SKM-1 (cell line): ENCODE measurements at regions not wholly inside any gene's neighbourhood (a gene's known extent, or its start where the extent isn't known, plus 50 kb on each side); places are given as distances from the start of the nearest gene placed in this dataset.

Experiments
- DNase-seq: peaks from one replicate; lab custom pipeline; 2025; ENCODE audit not compliant: unreplicated experiment; lab: John Stamatoyannopoulos, UW

DNA sequence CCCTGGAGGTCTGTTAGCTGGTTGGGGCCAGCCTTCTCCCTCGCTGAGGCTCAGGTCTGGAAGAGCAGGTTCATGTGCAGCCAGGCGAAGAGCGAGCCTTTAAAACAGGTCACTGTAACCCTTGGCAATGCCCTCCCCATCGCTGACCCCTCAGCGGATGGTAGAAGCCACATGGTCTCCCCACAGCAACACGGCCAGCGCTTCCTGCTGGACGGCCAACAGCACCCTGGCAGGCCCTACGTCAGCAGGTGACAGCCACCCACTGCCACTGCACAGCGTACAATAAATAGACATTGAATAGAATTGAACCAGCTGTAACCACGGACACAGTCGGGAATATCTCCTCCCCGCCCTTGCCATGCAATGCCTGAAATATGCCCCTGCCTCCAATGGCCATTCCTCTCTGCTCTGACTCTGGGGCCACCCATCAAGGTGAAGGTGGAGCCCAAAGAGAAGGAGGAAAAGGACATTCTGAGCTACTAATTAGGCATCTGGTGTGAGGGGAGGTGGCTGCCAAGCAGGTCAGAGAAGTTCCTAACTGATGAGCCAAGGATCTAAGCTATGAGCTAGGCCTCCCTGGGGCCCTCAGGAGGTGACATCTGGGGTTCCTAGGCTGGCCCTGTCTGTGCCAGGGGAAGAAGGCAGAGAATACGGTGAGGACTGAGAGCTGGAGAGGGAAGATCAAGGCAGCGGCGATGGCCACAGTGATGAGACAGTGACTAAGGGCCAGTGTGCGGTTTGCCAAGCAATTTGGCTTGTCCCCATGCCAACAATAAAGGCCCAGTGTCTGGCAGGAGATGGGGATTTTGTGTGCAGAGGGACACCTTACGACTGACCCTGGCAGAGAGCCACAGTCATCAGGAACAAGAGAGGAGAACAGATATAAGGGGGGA is 202.3 kb downstream of the BCOR start:
- DNase-seq: no peak

- DNase-seq: no peak
Observed at GRCh38 chrX:39896951-39897740, 200.6 kb downstream of the BCOR start.

- DNase-seq: peak; percentile 22
Observed at GRCh38 chrX:39897741-39898097, 200.0 kb downstream of the BCOR start.

DNA sequence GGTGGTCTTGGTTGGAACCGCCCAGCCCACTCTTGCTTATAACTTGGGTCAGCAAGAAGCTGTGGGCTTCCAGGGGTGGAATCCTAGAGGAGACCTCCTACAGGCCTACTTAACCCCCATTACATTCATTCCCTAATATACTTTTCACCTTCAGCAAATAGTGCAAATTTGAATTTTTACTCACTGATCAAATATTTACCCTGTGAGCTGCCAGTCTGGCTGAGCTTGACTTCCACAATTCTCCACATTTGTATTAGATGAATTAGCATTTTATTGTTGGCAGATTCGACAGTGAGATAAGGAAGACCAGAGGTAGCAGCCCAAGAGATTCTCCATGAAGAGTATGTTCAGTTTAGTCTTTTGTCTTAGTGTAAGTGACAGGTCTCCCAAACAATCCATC is 199.6 kb downstream of the BCOR start:
- no peak for DNase-seq

GRCh38 chrX:39899059-39899458 is 198.7 kb downstream of the BCOR start:
- no peak for DNase-seq

DNA sequence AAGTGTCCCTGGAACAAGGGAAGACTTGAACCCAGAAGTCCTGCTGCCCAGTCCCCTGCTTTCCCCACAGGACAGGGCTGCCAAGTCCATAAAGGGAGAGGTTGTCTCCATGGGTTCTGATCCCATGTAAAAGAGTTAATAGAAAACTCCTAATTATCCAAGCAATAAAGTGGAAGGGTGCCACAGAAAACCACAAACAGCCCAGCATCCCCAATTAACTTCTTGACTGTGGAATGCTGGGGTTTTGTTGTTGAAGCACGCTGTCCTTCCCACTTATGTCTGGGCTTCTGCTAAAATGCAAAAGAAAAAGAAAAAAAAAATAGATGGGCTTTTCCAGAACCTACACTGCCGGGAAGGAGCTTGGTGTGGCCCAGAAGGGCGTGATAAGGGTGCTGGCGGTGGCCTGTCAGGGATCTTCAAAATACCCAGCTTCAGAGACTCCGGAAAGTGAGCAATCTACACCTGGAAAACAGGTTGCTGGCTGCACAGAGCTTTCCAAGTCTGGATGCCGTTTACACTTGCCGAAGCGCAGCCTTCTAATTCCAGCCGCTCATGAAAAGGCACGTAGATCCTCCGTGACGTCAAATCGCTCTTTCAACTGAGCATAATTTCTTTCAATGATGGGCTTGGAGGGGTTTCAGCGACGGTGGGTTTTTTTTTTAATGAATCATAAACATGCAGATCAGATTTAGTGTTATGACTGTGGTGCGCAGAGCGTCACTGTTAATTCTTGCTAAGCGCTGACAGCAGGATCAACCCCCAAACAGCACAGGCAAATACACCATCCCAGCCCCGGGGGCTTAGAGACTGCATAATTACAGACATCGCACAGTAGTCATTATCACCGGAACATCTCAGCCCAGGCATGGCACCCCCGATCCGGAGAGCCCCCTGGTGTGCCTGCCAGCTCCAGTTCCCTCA is 197.6 kb downstream of the BCOR start:
- DNase-seq: no peak

GRCh38 chrX:39900777-39901170 is 197.0 kb downstream of the BCOR start:
- DNase-seq: no peak

GRCh38 chrX:39903343-39903742 is 194.4 kb downstream of the BCOR start:
- no peak for DNase-seq

GRCh38 chrX:39903937-39904336 is 193.8 kb downstream of the BCOR start:
- no peak for DNase-seq

DNA sequence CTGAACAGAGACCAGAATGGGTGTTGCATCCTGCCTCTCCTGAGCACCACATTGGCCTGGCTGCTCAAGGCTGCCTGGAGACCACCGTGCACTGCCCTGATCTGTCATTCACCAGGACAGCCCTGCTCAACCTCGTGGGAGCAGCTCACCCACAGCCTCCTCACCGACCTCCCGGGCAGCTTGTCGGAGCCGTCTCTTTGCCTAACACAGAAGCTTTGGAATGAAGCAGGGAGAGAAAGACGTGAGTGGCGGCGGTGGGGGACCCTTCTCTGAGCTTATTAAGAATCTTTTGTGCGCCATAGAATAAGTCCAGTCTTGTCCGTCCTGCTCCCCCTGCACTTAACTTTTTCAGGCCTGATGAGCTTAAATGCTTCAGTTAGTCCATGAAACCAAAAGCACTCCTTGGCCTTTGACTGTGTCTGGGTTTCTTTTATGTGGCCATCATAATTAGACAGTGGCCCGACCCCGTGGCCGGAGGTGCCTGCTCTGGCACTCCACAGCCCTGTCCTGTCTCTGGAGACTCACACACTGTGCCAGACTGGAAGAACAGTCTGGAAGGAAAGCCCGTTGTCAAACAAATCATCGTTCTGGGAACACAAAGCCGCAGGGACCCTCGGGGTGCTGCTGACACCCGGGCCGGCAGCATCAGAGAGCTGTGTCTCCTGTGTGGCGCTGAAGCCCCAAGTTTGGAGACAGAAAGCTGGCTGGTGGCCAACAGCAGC is 192.8 kb downstream of the BCOR start:
- no peak for DNase-seq

DNA sequence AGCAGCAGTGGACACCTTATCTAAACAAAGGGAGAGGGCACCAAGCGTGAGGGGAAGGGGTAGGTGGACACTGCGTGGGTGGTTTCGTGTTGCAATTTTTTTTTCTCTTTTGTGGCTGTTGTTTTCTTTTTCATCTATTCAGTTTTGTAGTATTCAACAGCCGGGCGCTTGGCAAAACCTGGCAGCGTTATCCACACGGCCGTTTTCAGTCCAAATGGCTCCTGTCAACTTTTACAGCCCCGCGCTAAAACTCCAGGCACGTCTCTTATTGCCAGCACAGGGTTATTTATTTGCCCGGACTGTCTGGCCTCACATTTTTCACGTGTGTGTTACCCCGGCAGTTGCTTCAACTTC is 192.2 kb downstream of the BCOR start:
- DNase-seq: no peak

DNA sequence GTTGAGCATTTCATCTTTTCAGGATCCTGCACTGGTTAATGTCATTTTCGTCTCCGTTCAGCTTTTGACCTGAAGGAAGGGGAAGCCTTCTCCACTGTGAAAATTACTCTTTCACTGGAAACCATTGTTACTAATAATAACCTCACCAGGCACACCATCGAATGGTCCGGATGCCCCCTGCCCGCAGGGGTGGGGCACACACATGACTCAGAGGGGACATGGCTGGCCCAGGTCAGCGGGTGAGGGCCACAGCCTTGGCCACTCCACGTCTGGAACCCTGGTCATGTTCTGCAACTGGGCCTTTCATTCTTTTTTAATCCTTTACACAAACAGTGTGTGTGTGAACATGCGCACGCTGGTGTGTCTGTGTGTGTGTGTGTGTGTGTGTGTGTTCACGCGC is 191.8 kb downstream of the BCOR start:
- DNase-seq: no peak

DNA sequence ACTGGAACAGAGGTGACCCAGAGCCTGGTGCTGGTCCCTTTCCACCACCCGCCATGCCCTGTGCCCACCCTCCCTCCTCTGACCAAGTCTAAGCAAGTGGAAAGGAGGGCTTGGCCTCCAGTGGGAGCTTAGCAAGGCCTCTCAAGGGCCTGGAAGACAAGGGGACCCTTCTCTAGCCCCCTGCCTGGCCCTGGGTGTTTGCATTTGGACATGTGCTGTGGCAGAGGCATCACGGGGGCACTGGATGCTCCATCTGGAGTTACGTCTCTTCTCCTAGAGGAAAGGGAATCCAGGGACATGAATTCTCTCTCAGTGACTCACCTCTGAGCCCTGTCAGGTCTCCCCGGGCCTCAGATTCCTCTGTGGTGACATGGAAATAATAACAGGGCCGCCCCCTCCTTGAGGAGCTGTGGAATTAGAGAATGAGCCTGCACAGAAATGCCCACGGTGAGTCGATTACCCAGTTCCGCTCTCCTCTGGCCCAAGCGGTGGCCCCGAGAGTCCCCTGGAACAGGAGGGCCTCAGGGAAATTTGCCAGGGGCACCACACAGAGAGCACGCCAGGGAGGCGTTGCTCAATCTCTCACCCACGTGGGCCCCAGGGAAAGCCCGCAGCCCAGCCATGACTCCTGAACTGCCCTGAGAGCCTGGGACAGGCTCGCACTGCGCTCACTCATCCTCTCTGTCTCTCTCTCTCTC is 189.6 kb downstream of the BCOR start:
- DNase-seq: no peak

GRCh38 chrX:39909996-39910395 is 187.8 kb downstream of the BCOR start:
- no peak for DNase-seq

DNA sequence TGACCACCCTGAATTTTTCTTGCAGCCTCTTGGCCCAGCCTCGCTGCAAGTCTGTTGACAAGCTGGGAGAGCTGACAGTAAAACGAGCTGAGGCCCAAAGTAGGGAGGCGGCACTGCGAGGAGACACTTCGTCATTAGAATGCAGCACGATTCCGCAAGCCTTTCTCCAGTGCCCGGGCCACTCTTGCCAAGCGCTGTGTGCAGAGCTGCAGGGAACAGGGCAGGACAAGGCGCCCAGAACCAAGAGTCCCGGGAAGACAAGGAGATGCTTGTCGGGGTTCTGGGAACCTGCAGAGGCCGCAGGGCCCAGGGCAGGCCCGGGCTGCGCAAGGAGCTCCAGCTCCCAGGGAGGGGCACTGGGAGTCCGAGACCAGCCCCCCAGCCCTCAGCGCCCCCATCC is 187.1 kb downstream of the BCOR start:
- no peak for DNase-seq

DNA sequence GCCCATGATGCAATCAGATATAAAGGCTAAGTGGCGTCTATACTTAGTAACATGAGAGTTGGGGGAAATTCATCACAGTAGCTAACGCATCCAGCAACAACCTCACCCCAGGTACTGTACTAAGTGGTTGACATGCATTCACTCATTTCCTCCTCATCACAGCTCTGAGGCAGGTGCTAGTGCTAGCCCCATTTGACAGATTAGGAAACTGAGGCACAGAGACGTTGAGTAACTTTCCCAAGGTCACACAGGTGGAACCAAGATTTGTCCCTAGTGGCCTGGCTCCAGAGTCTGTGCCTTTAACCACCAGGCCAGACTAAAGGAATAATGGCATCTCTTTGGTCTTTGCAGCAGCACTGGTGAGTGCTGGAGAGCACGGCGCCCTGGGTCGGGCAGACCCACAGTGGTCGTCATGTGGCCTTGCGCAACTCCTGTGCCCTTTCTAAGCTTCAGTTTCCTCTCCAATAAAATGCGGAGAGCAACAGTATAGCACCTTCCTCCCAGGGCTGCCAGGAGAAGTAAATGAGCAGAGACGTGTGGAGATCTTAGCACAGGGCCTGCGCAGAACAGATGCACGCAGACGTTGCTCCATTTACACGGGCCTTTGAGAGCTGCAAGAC is 186.4 kb downstream of the BCOR start:
- DNase-seq: no peak

DNA sequence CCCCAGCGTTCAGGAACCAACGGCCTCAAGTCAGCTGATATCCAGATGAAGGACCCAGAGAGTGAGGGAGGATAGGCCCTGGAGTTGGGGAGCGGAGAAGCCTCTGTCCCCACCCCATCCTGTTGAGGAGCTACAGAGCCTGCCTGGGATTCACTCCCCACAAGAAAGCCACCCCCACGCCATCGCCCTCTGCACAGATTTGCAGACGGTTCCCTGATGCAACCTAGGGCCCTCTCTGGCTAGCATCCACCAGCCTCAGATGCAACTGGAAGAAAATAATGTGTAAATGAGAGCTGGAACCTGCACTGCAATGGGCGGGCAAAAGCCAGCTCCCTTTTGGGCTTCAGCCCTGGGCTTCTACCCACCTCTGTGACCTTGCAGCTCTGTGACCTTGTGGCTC is 185.6 kb downstream of the BCOR start:
- no peak for DNase-seq

GRCh38 chrX:39915081-39915480 is 182.7 kb downstream of the BCOR start:
- no peak for DNase-seq

- no peak for DNase-seq
Observed at GRCh38 chrX:39915596-39915995, 182.2 kb downstream of the BCOR start.

GRCh38 chrX:39921838-39922237 is 175.9 kb downstream of the BCOR start:
- DNase-seq: no peak
